ENCODE measurements at regions not wholly inside any gene's neighbourhood (a gene's known extent, or its start where the extent isn't known, plus 50 kb on each side); places are given as distances from the start of the nearest gene placed in this dataset.
A peak's percentile ranks its signal among the peaks of the same experiment; 100 is the strongest.
"Not testable (repeated sequence)": the region's sequence is repeated elsewhere in the genome, so short reads cannot be mapped to it uniquely, and the experiment has no call there.

GRCh38 chr2:235414422-235414821 lies 79.4 kb upstream of the AGAP1 start:
- DNase-seq = peak; percentile 83 to 91

GRCh38 chr2:235416858-235417499 lies 76.9 kb upstream of the AGAP1 start:
- DNase-seq = no peak

- no peak for DNase-seq
Observed at GRCh38 chr2:235418918-235419317, 74.9 kb upstream of the AGAP1 start.

- DNase-seq = peak in 1 of 2 experiments; percentile 36
Observed at GRCh38 chr2:235419996-235420395, 73.8 kb upstream of the AGAP1 start.

- DNase-seq = peak; percentile 21 to 70
Observed at GRCh38 chr2:235421618-235422017, 72.2 kb upstream of the AGAP1 start.

GRCh38 chr2:235430366-235431083 lies 63.3 kb upstream of the AGAP1 start:
- no peak for DNase-seq

- peak in 1 of 2 experiments; percentile 27 for DNase-seq
Observed at GRCh38 chr2:235432741-235433520, 60.9 kb upstream of the AGAP1 start.

- DNase-seq = peak in 1 of 2 experiments; percentile 19
Observed at GRCh38 chr2:235433860-235434259, 60.0 kb upstream of the AGAP1 start.

GRCh38 chr2:235439959-235440662 lies 53.7 kb upstream of the AGAP1 start:
- no peak for DNase-seq

GRCh38 chr2:235443580-235443979 lies 50.3 kb upstream of the AGAP1 start:
- DNase-seq = not testable (repeated sequence)
